Endothelial cell (in vitro differentiated cells): ENCODE measurements at regions not wholly inside any gene's neighbourhood (a gene's known extent, or its start where the extent isn't known, plus 50 kb on each side); places are given as distances from the start of the nearest gene placed in this dataset.

Experiments
- DNase-seq: peaks from one replicate; pipeline ENCODE4 v3.0.0; 2021; ENCODE audit warnings: low spot score
- H3K27ac Mint-ChIP-seq: one replicate; pipeline ENCODE4 v1.8.0; 2021; ENCODE audit warnings: mixed read lengths, inconsistent platforms; ENCODE audit not compliant: unreplicated experiment
- H3K27me3 Mint-ChIP-seq: one replicate; pipeline ENCODE4 v1.8.0; 2021; ENCODE audit warnings: mild to moderate bottlenecking, moderate library complexity, mixed read lengths, inconsistent platforms; ENCODE audit not compliant: unreplicated experiment
- H3K36me3 Mint-ChIP-seq: one replicate; pipeline ENCODE4 v1.8.0; 2021; ENCODE audit warnings: mild to moderate bottlenecking, low read depth, mixed read lengths, inconsistent platforms; ENCODE audit not compliant: unreplicated experiment
- H3K4me1 Mint-ChIP-seq: one replicate; pipeline ENCODE4 v1.8.0; 2021; ENCODE audit warnings: mild to moderate bottlenecking, mixed read lengths, inconsistent platforms; ENCODE audit not compliant: unreplicated experiment
- H3K4me3 Mint-ChIP-seq: one replicate; pipeline ENCODE4 v1.8.0; 2021; ENCODE audit warnings: mild to moderate bottlenecking, mixed read lengths, inconsistent platforms; ENCODE audit not compliant: unreplicated experiment
- H3K9me3 Mint-ChIP-seq: one replicate; pipeline ENCODE4 v1.8.0; 2021; ENCODE audit warnings: mixed read lengths, inconsistent platforms; ENCODE audit not compliant: unreplicated experiment
- TF ChIP-seq, protein P1 (sequence below): fragments of 200-600 bp; sonication (generic); IDR thresholded peaks from one replicate; pipeline ENCODE4 v1.5.0; 2021; ENCODE audit warnings: antibody characterized with exemption; ENCODE audit not compliant: unreplicated experiment

DNA sequence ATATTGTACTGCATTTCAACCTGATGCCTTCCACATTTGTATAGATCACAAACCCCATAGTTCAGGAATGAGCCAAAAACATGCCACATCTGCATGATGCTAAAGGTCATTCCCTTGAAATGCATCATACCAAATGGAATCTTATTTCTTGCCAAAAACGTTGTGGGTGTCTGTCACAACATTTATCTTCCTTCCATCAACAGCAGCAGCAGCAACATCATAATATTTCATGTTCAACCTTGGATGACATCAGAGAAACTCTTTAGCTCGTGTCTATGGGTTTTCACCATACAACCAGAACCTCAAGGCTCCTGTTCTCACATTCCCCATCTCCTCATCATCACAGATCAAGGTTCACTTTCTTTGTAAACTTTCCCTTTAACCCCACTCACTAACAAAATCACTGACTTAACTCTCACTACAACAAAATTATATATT lies 221.3 kb upstream of the CTAGE1 start:
- H3K36me3 Mint-ChIP-seq, result no peaks in the 10 kb centered on the region
- H3K27ac Mint-ChIP-seq, result no peak overlapping the region
- H3K9me3 Mint-ChIP-seq, result no peaks in the 10 kb centered on the region
- no peaks in the 10 kb centered on the region for H3K27me3 Mint-ChIP-seq
- TF ChIP-seq, protein P1, sequence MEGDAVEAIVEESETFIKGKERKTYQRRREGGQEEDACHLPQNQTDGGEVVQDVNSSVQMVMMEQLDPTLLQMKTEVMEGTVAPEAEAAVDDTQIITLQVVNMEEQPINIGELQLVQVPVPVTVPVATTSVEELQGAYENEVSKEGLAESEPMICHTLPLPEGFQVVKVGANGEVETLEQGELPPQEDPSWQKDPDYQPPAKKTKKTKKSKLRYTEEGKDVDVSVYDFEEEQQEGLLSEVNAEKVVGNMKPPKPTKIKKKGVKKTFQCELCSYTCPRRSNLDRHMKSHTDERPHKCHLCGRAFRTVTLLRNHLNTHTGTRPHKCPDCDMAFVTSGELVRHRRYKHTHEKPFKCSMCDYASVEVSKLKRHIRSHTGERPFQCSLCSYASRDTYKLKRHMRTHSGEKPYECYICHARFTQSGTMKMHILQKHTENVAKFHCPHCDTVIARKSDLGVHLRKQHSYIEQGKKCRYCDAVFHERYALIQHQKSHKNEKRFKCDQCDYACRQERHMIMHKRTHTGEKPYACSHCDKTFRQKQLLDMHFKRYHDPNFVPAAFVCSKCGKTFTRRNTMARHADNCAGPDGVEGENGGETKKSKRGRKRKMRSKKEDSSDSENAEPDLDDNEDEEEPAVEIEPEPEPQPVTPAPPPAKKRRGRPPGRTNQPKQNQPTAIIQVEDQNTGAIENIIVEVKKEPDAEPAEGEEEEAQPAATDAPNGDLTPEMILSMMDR, result no peak
- no peak for DNase-seq
- no peak overlapping the region for H3K4me3 Mint-ChIP-seq
- no peaks in the 10 kb centered on the region for H3K4me1 Mint-ChIP-seq

- Mint-ChIP-seq H3K36me3 (no peaks in the 10 kb centered on the region), H3K27ac (no peak overlapping the region), H3K27me3 (no peaks in the 10 kb centered on the region), H3K4me3 (no peak overlapping the region), H3K4me1 (no peaks in the 10 kb centered on the region), H3K9me3 (no peaks in the 10 kb centered on the region)
- TF ChIP-seq, protein P1, result no peak
- no peak for DNase-seq
These were observed 221.8 kb upstream of the CTAGE1 start for GRCh38 chr18:22639561-22639960.

DNA sequence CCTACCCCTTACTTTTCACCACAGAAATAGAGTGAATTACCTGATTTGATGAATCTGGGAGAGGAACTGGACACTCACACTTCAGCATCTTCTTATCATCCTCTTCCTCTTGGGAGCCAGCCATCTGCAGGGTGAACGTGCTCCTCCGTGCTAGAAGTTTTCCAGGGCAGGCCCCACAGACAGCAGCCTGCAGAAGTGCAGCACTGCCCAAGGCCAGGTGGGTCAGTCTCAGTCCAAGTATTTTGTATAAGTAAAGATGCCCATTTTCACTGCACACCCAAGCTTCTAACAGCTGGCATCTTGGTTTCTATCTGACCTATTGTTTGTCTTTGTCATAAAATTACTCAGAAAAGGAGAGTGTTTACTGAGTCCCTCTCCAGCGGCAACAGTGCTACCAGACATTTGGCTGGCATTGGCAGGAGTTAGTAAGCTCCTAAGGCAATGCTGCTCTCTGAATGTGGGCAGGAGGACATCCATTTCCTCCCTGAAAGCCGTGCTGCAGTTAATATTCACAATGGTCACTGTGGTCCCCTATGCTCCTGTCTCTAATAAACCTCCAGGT lies 222.6 kb upstream of the CTAGE1 start:
- TF ChIP-seq, protein P1, result no peak
- no peaks in the 10 kb centered on the region for H3K27me3 Mint-ChIP-seq
- H3K9me3 Mint-ChIP-seq, result no peaks in the 10 kb centered on the region
- no peak overlapping the region for H3K27ac Mint-ChIP-seq
- H3K36me3 Mint-ChIP-seq, result no peaks in the 10 kb centered on the region
- H3K4me1 Mint-ChIP-seq, result no peaks in the 10 kb centered on the region
- H3K4me3 Mint-ChIP-seq, result no peak overlapping the region
- no peak for DNase-seq

GRCh38 chr18:22641958-22642357 lies 224.2 kb upstream of the CTAGE1 start:
- Mint-ChIP-seq H3K4me3 (no peak overlapping the region), H3K27ac (no peak overlapping the region), H3K27me3 (no peaks in the 10 kb centered on the region), H3K4me1 (no peaks in the 10 kb centered on the region), H3K9me3 (no peaks in the 10 kb centered on the region), H3K36me3 (no peaks in the 10 kb centered on the region)
- DNase-seq, result no peak
- TF ChIP-seq, protein P1, result no peak

GRCh38 chr18:22643731-22644130 lies 226.0 kb upstream of the CTAGE1 start:
- H3K27ac Mint-ChIP-seq, result no peak overlapping the region
- H3K36me3 Mint-ChIP-seq, result no peaks in the 10 kb centered on the region
- no peaks in the 10 kb centered on the region for H3K4me1 Mint-ChIP-seq
- H3K9me3 Mint-ChIP-seq, result no peaks in the 10 kb centered on the region
- H3K27me3 Mint-ChIP-seq, result no peaks in the 10 kb centered on the region
- TF ChIP-seq, protein P1, result no peak
- no peak overlapping the region for H3K4me3 Mint-ChIP-seq
- no peak for DNase-seq
